ENCODE measurements at regions not wholly inside any gene's neighbourhood (a gene's known extent, or its start where the extent isn't known, plus 50 kb on each side); places are given as distances from the start of the nearest gene placed in this dataset.
"Not testable (repeated sequence)": the region's sequence is repeated elsewhere in the genome, so short reads cannot be mapped to it uniquely, and the experiment has no call there.

DNA sequence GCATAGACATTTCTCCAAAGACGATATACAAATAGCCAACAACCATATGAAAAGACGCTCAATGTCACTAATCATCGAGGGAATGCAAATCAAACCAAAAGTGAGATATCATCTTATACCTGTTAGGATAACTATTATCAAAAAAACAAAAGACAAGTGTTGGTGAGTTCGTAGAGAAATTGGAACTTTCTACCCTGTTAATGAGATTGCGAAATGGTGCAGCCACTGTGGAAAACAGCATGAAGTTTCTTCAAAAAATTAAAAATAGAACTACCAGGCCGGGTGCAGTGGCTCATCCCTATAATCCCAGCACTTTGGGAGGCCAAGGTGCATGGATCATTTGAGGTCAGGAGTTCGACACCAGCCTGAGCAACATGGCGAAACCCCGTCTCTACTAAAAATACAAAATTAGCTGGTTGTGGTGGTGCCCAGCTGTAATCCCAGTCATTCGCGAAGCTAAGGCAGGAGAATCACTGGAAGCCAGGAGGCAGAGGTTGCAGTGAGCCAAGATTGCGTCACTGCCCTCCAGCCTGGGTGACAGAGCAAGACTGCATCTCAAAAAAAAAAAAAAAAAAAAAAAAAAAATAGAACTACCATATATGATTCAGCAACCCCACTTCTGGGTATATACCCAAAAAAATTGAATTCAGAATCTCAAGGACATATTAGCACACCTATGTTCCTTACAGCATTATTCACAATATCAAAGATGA, 170.0 kb upstream of the ZNF184 start:
- Histone ChIP-seq H3K4me1 (ENCODE audit: insufficient read depth, low read length) (peaks cover 8% of the 10 kb centered on the region; the same call in 1 of the 2 replicates), H3K36me3 (replicated peaks in 1 of 2; ENCODE audit: control insufficient read depth in 1 of 2, insufficient read depth in 2 of 2, low read length in 2 of 2) (no peaks in the 10 kb centered on the region), H4K20me1 (ENCODE audit: insufficient read depth, low read length) (no peaks in the 10 kb centered on the region), H3K9ac (ENCODE audit: insufficient read depth, low read depth, low read length) (no peak overlapping the region), H3K4me2 (ENCODE audit: low read depth, low read length) (no peak overlapping the region), H3K4me3 (replicated peaks in 1 of 3; ENCODE audit: insufficient read depth in 1 of 3, low read depth in 2 of 3, low read length in 3 of 3) (no peak overlapping the region), H2AFZ (ENCODE audit: low read length) (no peak overlapping the region), H3K9me3 (ENCODE audit: low read length) (no peaks in the 10 kb centered on the region), H3K79me2 (ENCODE audit: insufficient read depth, low read length) (no peaks in the 10 kb centered on the region), H3K27ac (ENCODE audit: extremely low read length, insufficient read depth, low read length) (no peak overlapping the region), H3K27me3 (ENCODE audit: control insufficient read depth in 1 of 2, insufficient read depth in 2 of 2, low read length in 2 of 2) (peaks cover 0 to 7% of the 10 kb centered on the region in 2 experiments; a peak in 2 of 5 replicates)
- in situ Hi-C loops (cut with HindIII; ENCODE audit: extremely low pct_ligation_motif_present, low pct_unique_long_range_greater_than_20kb) (no loop called here), intact Hi-C loops (cut with micrococcal nuclease; ENCODE audit: unreplicated experiment) (no loop called here)
- no peak for DNase-seq (ENCODE audit: low spot score)
- CTCF ChIA-PET (ENCODE audit: low intra/inter-chr PET ratio, low total read pairs): no interaction called here
- no peak for FAIRE-seq
- ATAC-seq: no peak
- TF ChIP-seq ZC3H4 (CRISPR knock-in tag; IDR thresholded peaks at IDR 0.05; ENCODE audit: borderline replicate concordance): no peak
- no peak for TF ChIP-seq NFAT5 (CRISPR knock-in tag; IDR thresholded peaks at IDR 0.05)
- no peak for TF ChIP-seq ZNF274 (CRISPR knock-in tag; IDR thresholded peaks at IDR 0.05)
- TF ChIP-seq CEBPB (IDR thresholded peaks at IDR 0.05; ENCODE audit: borderline replicate concordance, low read depth, low read length): peak; percentile 74
- no peak for TF ChIP-seq RBM39 (IDR thresholded peaks at IDR 0.05; ENCODE audit: low read depth, low read length, poor library complexity, severe bottlenecking)
- no peak for TF ChIP-seq ZNF549 (CRISPR knock-in tag; IDR thresholded peaks at IDR 0.05)
- no peak for TF ChIP-seq PHF20 (CRISPR knock-in tag; IDR thresholded peaks at IDR 0.05)
- TF ChIP-seq, protein P1, sequence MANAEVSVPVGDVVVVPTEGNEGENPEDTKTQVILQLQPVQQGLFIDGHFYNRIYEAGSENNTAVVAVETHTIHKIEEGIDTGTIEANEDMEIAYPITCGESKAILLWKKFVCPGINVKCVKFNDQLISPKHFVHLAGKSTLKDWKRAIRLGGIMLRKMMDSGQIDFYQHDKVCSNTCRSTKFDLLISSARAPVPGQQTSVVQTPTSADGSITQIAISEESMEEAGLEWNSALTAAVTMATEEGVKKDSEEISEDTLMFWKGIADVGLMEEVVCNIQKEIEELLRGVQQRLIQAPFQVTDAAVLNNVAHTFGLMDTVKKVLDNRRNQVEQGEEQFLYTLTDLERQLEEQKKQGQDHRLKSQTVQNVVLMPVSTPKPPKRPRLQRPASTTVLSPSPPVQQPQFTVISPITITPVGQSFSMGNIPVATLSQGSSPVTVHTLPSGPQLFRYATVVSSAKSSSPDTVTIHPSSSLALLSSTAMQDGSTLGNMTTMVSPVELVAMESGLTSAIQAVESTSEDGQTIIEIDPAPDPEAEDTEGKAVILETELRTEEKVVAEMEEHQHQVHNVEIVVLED (CRISPR knock-in tag; IDR thresholded peaks at IDR 0.05; ENCODE audit: borderline replicate concordance): no peak
- POLR2A ChIA-PET: no interaction called here
- 60% methylated on average over 12 of the region's 12 CpGs for WGBS (ENCODE audit: low lambda C conversion rate)
- BruUV-seq (replicated peaks): no TSS peak

DNA sequence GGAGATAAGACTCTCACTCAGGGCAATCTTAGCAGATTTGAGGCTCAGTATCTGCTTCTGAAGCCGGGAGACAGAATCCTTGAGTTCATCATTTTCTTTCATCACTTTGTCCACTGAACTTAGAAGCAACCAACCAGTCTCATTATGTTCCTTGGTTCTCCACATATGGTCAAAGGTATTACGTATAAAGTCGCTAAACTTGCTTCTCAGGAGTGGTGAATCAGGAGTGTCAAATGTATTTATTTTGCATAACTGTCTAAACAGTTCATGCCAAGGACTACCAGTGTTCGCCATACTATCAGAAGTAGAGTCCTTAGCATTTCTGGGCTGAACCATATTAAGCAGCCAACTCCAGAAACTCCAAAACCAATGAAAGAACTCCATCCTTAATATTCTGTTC, 163.0 kb upstream of the ZNF184 start:
- DNase-seq (ENCODE audit: low spot score); H3K27ac ChIP-seq (ENCODE audit: extremely low read length, insufficient read depth, low read length); H4K20me1 ChIP-seq (ENCODE audit: insufficient read depth, low read length); H3K4me3 ChIP-seq (replicated peaks in 1 of 3; ENCODE audit: insufficient read depth in 1 of 3, low read depth in 2 of 3, low read length in 3 of 3); ATAC-seq; H3K27me3 ChIP-seq (ENCODE audit: control insufficient read depth in 1 of 2, insufficient read depth in 2 of 2, low read length in 2 of 2); intact Hi-C loops (cut with micrococcal nuclease; ENCODE audit: unreplicated experiment); in situ Hi-C loops (cut with HindIII; ENCODE audit: extremely low pct_ligation_motif_present, low pct_unique_long_range_greater_than_20kb); H3K9ac ChIP-seq (ENCODE audit: insufficient read depth, low read depth, low read length); H3K79me2 ChIP-seq (ENCODE audit: insufficient read depth, low read length); H3K9me3 ChIP-seq (ENCODE audit: low read length); CTCF ChIA-PET (ENCODE audit: low intra/inter-chr PET ratio, low total read pairs); POLR2A ChIA-PET; FAIRE-seq; H2AFZ ChIP-seq (ENCODE audit: low read length); H3K4me2 ChIP-seq (ENCODE audit: low read depth, low read length); H3K36me3 ChIP-seq (replicated peaks in 1 of 2; ENCODE audit: control insufficient read depth in 1 of 2, insufficient read depth in 2 of 2, low read length in 2 of 2); BruUV-seq (replicated peaks): not testable (repeated sequence)
- WGBS (ENCODE audit: low lambda C conversion rate): 29% methylated on average over 4 of the region's 4 CpGs
- peaks cover 12% of the 10 kb centered on the region for H3K4me1 ChIP-seq (ENCODE audit: insufficient read depth, low read length)

Measured in HepG2 (cell line).